Muscle of leg (tissue), 3 donors: ENCODE measurements at regions not wholly inside any gene's neighbourhood (a gene's known extent, or its start where the extent isn't known, plus 50 kb on each side); places are given as distances from the start of the nearest gene placed in this dataset.
"Not testable (repeated sequence)": the region's sequence is repeated elsewhere in the genome, so short reads cannot be mapped to it uniquely, and the experiment has no call there.

Source experiments
- DNase-seq: peaks from one replicate; pipeline ENCODE4 v3.0.0; 2013
- H3K27ac ChIP-seq: one replicate; pipeline ENCODE4 v1.5.1; 2013; ENCODE audit warnings: mild to moderate bottlenecking, low read length, control low read depth
- H3K27me3 ChIP-seq: one replicate; pipeline ENCODE4 v1.6.1; 2013; ENCODE audit warnings: low read length; ENCODE audit not compliant: control insufficient read depth, insufficient read depth
- H3K36me3 ChIP-seq: one replicate; pipeline ENCODE4 v1.6.1; 2013; ENCODE audit warnings: low read length; ENCODE audit not compliant: control insufficient read depth, insufficient read depth
- H3K4me1 ChIP-seq: one replicate; pipeline ENCODE4 v1.6.1; 2013; ENCODE audit warnings: low read length; ENCODE audit not compliant: control insufficient read depth, insufficient read depth
- H3K4me3 ChIP-seq: one replicate; pipeline ENCODE4 v1.5.1; 2013; ENCODE audit warnings: low read length, control low read depth
- H3K9me3 ChIP-seq: replicated peaks from 2 replicates; pipeline ENCODE4 v1.6.1; 2013; ENCODE audit warnings: low read depth, low read length; ENCODE audit not compliant: control insufficient read depth
- WGBS: methylation state at CpG from one replicate; pipeline ENCODE4 v1.1.5; 2013; ENCODE audit warnings: missing lambda C conversion rate; ENCODE audit not compliant: insufficient coverage; 5-methylcytosine and 5-hydroxymethylcytosine counted together

DNA sequence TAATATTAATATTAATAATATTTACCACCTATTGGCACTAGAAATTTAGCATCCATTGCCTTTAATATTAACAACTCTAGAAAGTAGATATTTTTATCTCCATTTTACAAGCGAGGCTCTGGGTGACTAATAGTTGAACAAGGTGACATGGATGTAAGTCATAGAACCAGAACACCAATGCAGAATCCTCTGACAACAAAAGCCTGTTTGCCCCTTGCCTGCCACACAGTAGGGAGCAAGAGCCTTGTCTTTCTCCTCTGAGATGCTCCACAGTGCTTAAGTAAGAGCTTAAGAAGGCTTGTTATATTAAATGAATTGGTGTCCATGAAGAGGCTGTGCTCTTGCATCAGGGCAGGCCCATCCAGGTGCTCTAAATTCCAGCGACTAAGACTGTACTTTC, 51.2 kb upstream of the LBX1 start:
- Histone ChIP-seq H3K4me1 (peaks cover 15% of the 10 kb centered on the region), H3K27ac (no peak overlapping the region), H3K9me3 (no peaks in the 10 kb centered on the region), H3K27me3 (peaks cover 34% of the 10 kb centered on the region), H3K36me3 (no peaks in the 10 kb centered on the region), H3K4me3 (no peak overlapping the region)
- no peak for DNase-seq
- WGBS = no CpG with 5 or more reads among the region's 2 CpGs

- Histone ChIP-seq H3K27me3 (peaks cover 38% of the 10 kb centered on the region), H3K4me1 (peaks cover 16% of the 10 kb centered on the region)
- H3K4me3 ChIP-seq, H3K36me3 ChIP-seq, DNase-seq, H3K9me3 ChIP-seq, H3K27ac ChIP-seq: not testable (repeated sequence)
- WGBS = 80% methylated on average over 1 of the region's 3 CpGs
Observed at GRCh38 chr10:101280921-101281320, 51.7 kb upstream of the LBX1 start.

- Histone ChIP-seq H3K9me3 (no peaks in the 10 kb centered on the region), H3K4me3 (no peak overlapping the region), H3K27me3 (peaks cover 51% of the 10 kb centered on the region), H3K36me3 (no peaks in the 10 kb centered on the region), H3K4me1 (peaks cover 20% of the 10 kb centered on the region), H3K27ac (no peak overlapping the region)
- no peak for DNase-seq
- WGBS = no CpG with 5 or more reads among the region's 2 CpGs
Observed at GRCh38 chr10:101282947-101283346, 53.7 kb upstream of the LBX1 start.

DNA sequence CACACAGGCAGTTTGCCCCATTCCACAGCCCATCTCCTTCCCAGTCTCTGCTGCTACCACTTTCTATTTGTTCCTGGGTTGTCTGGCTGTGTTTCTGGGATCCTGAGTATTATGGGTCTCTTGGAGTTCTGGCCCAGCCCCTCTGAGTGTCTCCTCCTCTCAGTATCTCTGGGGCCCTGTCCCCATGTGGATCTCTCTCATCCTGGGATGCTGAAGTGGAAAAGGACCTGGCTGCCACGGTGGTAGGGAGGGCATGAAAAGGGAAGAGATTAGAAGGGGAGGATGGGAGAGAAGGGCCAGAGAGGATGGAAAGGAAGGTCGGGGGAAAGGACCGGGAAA, 54.5 kb upstream of the LBX1 start:
- H3K27me3 ChIP-seq = peaks cover 59% of the 10 kb centered on the region

GRCh38 chr10:101284101-101284743, 55.0 kb upstream of the LBX1 start:
- Histone ChIP-seq H3K27me3 (peaks cover 61% of the 10 kb centered on the region), H3K27ac (no peak overlapping the region), H3K36me3 (no peaks in the 10 kb centered on the region), H3K9me3 (no peaks in the 10 kb centered on the region), H3K4me3 (no peak overlapping the region), H3K4me1 (peaks cover 22% of the 10 kb centered on the region)
- DNase-seq = no peak
- WGBS = 1% methylated on average over 38 of the region's 54 CpGs

More for the DNA sequence above, 54.5 kb upstream of the LBX1 start:
- no peak for DNase-seq
- Histone ChIP-seq H3K36me3 (no peaks in the 10 kb centered on the region), H3K4me1 (peaks cover 20% of the 10 kb centered on the region), H3K27ac (no peak overlapping the region), H3K4me3 (no peak overlapping the region), H3K9me3 (no peaks in the 10 kb centered on the region)
- WGBS = 4% methylated on average over 3 of the region's 3 CpGs

- no peak for DNase-seq
- WGBS = 0% methylated on average over 1 of the region's 7 CpGs
- H3K36me3 ChIP-seq = no peaks in the 10 kb centered on the region
- H3K4me1 ChIP-seq = peaks cover 27% of the 10 kb centered on the region
- no peaks in the 10 kb centered on the region for H3K9me3 ChIP-seq
- peaks cover 66% of the 10 kb centered on the region for H3K27me3 ChIP-seq
- no peak overlapping the region for H3K27ac ChIP-seq
- H3K4me3 ChIP-seq = no peak overlapping the region
Observed at GRCh38 chr10:101284744-101285463, 55.6 kb upstream of the LBX1 start.

- Histone ChIP-seq H3K9me3 (no peaks in the 10 kb centered on the region), H3K27me3 (peaks cover 73% of the 10 kb centered on the region), H3K36me3 (no peaks in the 10 kb centered on the region), H3K27ac (no peak overlapping the region), H3K4me3 (no peak overlapping the region), H3K4me1 (peaks cover 30% of the 10 kb centered on the region)
- no peak for DNase-seq
- 3% methylated on average over 6 of the region's 15 CpGs for WGBS
Observed at GRCh38 chr10:101285519-101286070, 56.3 kb upstream of the LBX1 start.

- H3K27me3 ChIP-seq = peaks cover 81% of the 10 kb centered on the region
- no peak overlapping the region for H3K4me3 ChIP-seq
- no peaks in the 10 kb centered on the region for H3K9me3 ChIP-seq
- no peaks in the 10 kb centered on the region for H3K36me3 ChIP-seq
- peaks cover 36% of the 10 kb centered on the region for H3K4me1 ChIP-seq
- DNase-seq = no peak
- 45% methylated on average over 5 of the region's 12 CpGs for WGBS
- H3K27ac ChIP-seq = no peak overlapping the region
Observed at GRCh38 chr10:101286248-101287046, 57.2 kb upstream of the LBX1 start.

GRCh38 chr10:101287183-101287996, 58.1 kb upstream of the LBX1 start:
- 25% methylated on average over 15 of the region's 18 CpGs for WGBS
- H3K9me3 ChIP-seq = no peaks in the 10 kb centered on the region
- peaks cover 85% of the 10 kb centered on the region for H3K27me3 ChIP-seq
- no peak overlapping the region for H3K27ac ChIP-seq
- no peak for DNase-seq
- H3K36me3 ChIP-seq = no peaks in the 10 kb centered on the region
- peaks cover 38% of the 10 kb centered on the region for H3K4me1 ChIP-seq
- H3K4me3 ChIP-seq = no peak overlapping the region
